Prostate gland (tissue), 2 donors: ENCODE measurements at regions not wholly inside any gene's neighbourhood (a gene's known extent, or its start where the extent isn't known, plus 50 kb on each side); places are given as distances from the start of the nearest gene placed in this dataset.
A peak's percentile ranks its signal among the peaks of the same experiment; 100 is the strongest.

Experiments used
- POLR2A ChIP-seq: fragments of 450-650 bp; IDR thresholded peaks from one replicate; pipeline ENCODE4 v1.6.1; 2016; ENCODE audit warnings: antibody characterized with exemption, mild to moderate bottlenecking
- POLR2AphosphoS5 ChIP-seq: sonication (generic); formaldehyde crosslinking; IDR thresholded peaks from one replicate; pipeline ENCODE4 v1.6.1; 2017; ENCODE audit warnings: antibody characterized with exemption
- TF ChIP-seq, protein P1 (sequence below), 4 experiments: fragments of 200-600 bp in 2 of 4; fragments of 450-650 bp in 2 of 4; sonication (generic) in 2 of 4; IDR thresholded peaks; 1 replicate in 3 of 4; 2 replicates in 1 of 4; pipeline ENCODE4 v1.5.1; 2016 to 2019; ENCODE audit warnings: antibody characterized with exemption in 4 of 4, mild to moderate bottlenecking in 2 of 4, moderate library complexity in 2 of 4

DNA sequence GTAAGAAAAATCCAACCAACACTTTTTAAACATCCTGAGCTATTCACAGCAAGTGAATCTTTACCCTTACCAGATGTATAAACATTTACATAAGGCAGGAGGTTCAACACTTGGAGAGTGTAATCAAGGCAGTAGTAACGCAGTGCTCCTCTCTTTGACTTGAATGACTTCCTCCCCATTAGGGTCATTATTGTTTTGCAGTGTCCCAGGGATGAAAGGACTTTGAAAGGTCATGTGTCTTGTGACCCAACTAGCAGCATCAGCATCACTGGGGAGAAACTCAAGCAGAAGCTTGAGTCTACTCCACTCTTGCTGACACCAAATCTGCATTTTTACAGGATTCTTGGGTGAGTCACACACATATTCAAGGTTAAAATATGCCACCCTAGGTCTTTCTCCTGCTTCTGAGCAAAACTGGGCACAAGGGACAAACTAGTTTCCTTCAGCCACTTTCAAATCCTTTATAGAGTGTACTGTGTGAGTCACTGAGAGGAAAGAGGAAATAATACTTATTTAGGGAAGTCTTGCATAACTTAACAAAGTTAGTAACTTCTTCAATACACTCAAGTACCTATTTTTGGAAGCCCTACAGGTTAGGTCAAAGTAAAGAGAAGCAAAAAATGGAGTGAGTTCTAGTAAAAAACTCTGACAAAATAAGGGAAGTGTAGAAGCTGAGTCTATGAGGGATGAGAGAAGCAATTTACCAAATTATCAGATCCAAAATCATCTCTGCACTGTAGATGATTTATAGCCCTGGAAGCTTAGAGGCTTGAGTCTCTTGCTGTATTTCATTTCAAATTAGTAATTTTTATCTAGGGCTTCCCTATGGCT lies 51.0 kb upstream of the EML4 start:
- TF ChIP-seq, protein P1, sequence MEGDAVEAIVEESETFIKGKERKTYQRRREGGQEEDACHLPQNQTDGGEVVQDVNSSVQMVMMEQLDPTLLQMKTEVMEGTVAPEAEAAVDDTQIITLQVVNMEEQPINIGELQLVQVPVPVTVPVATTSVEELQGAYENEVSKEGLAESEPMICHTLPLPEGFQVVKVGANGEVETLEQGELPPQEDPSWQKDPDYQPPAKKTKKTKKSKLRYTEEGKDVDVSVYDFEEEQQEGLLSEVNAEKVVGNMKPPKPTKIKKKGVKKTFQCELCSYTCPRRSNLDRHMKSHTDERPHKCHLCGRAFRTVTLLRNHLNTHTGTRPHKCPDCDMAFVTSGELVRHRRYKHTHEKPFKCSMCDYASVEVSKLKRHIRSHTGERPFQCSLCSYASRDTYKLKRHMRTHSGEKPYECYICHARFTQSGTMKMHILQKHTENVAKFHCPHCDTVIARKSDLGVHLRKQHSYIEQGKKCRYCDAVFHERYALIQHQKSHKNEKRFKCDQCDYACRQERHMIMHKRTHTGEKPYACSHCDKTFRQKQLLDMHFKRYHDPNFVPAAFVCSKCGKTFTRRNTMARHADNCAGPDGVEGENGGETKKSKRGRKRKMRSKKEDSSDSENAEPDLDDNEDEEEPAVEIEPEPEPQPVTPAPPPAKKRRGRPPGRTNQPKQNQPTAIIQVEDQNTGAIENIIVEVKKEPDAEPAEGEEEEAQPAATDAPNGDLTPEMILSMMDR (IDR thresholded peaks at IDR 0.05), result no peak
- peak; percentile 35 for TF ChIP-seq POLR2AphosphoS5
- no peak for TF ChIP-seq POLR2A
